GM19043 (cell line): ENCODE measurements at regions not wholly inside any gene's neighbourhood (a gene's known extent, or its start where the extent isn't known, plus 50 kb on each side); places are given as distances from the start of the nearest gene placed in this dataset.
"Not testable (repeated sequence)": the region's sequence is repeated elsewhere in the genome, so short reads cannot be mapped to it uniquely, and the experiment has no call there.

ENCODE experiments used
- ATAC-seq: cut with Tn5 transposase; IDR thresholded peaks from one replicate; pipeline ENCODE4 v1.9.1; 2021; ENCODE audit warnings: low read depth; ENCODE audit not compliant: unreplicated experiment

- ATAC-seq: no peak
These were observed 411.6 kb downstream of the RND3 start for GRCh38 chr2:150075831-150076230.

DNA sequence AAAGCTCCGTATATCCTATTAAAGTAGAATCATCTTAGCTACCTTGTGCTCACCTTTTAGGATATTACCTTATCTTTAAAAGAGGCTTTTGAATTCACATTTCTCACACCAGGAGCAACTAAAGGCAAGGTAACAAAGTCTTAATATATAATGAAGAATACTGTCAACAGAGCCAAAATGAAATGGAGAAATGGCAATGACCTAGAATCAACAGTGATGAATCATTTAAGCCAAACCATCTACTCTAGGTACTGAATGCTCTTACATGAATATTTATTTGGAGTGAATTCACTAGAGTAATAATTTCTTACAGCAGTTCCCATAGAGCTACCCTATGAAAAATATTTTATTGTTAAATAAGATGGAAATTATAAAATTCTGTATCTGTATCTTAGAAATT lies 421.0 kb downstream of the RND3 start:
- ATAC-seq: no peak

- no peak for ATAC-seq
These were observed 423.4 kb downstream of the RND3 start for GRCh38 chr2:150063931-150064548.

DNA sequence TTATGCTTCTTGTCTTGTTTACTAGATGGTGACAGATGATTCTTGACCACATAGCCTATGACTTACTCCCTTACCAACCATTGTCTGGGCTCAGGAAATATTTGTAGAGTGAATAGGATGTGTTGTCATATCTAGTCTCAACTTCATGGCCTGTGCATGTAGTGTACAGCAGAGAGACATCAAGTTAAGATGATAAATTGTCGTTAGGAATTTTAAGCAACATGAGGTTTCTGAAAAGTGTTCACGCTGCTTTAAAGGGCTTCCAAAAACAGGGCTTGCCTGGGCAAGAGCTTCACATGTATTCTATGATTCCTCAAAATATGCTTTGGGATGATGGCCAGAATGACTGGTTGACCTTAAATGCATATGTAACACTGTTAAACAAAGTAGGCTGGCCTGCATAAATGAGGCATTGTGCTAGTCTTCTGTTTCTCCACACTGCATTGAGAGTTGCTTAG lies 424.0 kb downstream of the RND3 start:
- no peak for ATAC-seq

- no peak for ATAC-seq
These were observed 425.1 kb downstream of the RND3 start for GRCh38 chr2:150062416-150062815.

- ATAC-seq: no peak
These were observed 427.1 kb downstream of the RND3 start for GRCh38 chr2:150060341-150060740.

- not testable (repeated sequence) for ATAC-seq
These were observed 427.8 kb downstream of the RND3 start for GRCh38 chr2:150059676-150060075.

DNA sequence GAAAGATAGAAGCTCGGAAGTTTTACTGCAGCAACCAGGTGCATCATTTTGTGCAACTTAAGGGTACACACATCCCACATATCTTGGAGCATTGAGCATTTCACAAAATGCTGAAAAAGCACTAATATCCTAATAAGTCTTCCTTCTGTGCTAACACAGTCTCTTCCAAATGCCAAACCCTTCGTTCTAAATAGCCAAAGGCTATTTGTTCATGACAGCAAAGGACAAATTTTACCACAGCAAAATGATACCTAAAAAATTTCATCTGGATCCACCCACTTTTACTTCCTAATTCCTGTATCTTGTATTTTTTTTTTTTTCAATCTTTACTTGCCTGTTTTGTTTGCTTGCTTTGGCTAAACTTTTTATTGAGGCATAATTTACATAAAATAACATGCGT lies 435.0 kb downstream of the RND3 start:
- no peak for ATAC-seq

- no peak for ATAC-seq
These were observed 436.5 kb downstream of the RND3 start for GRCh38 chr2:150051004-150051403.

DNA sequence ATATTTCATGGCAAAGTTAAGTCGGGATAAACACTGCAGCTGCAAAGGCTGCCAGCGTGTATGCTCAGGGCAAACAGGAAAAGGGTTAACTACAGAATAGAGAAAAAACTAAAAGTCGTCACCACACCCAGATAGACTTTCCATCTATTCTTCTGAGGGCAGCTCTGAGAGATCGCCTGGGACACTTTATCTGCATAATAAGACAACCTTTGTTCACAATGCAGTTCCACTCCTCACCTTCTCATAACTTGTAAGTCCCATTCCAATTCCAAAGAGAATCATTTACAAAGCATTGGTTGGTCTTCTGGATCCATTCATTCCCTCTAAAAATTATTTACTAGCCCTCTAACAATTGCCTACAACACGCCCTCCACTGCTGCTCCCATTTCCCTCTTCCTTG lies 437.4 kb downstream of the RND3 start:
- no peak for ATAC-seq

DNA sequence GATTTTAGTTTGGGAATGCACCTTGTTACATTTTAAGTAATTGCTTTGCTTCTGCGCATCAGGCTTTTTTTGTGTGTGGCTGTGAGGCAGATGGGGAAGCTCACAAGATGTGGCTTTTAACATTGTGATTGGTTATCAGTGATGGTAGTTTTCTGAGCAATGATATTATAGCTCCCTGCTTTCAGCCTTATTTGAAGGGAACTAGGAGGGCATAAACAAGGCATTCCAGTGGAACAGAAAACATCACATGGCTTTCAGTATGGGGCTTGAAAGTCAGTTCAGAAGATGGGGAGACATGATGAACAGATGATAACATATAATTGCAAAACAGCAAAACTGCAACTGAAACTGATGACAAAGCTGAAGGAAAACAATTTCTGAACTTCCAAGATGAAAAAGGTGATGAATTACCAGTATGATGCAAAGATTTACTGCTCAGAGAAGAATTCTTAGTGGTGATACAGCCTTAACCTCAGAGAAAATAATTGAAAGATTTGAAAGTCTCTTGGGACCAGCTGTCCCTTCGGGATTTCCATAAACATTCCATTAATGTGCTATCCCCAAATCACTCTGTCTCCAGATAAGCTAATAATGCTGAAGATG lies 439.7 kb downstream of the RND3 start:
- no peak for ATAC-seq

- ATAC-seq: no peak
These were observed 440.7 kb downstream of the RND3 start for GRCh38 chr2:150046810-150047209.

DNA sequence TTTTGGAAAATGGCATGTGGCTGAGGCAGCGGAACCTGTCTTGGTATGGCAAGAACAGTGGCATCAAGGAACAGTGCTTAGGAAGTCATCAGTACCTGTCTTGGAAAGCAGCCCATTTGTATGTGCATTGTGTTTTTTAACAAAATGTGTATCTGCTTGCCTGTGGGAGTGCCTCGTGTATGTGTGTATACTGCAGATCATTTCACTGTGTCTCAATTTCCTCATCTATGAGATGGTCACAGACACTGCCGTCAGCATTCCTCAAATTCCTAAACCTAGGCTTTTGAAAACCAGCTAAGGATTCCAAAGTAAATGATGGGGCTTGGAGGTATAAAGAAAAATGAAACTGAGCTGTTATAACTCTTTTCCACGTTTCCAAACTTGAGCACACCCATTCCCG lies 441.3 kb downstream of the RND3 start:
- ATAC-seq: no peak

DNA sequence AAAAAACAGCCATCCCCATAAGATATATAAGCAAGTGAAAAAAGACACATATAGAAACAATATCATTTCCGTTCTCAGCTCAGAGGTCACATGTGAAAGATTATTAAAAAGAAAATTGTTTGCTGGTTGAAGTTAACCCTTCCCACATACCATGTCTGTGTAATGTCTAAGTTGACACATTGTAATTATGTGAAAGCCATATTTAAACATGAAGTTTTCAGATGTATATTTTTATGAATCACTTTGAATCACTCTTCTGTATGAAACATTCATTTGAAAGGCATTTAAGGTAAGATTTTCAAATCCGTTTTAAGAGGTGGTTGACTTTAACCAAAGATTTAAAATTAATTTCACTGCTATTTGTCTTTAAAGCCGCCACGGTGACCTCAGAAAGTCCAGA lies 441.9 kb downstream of the RND3 start:
- no peak for ATAC-seq

GRCh38 chr2:150043172-150043500 lies 444.3 kb downstream of the RND3 start:
- ATAC-seq: no peak

DNA sequence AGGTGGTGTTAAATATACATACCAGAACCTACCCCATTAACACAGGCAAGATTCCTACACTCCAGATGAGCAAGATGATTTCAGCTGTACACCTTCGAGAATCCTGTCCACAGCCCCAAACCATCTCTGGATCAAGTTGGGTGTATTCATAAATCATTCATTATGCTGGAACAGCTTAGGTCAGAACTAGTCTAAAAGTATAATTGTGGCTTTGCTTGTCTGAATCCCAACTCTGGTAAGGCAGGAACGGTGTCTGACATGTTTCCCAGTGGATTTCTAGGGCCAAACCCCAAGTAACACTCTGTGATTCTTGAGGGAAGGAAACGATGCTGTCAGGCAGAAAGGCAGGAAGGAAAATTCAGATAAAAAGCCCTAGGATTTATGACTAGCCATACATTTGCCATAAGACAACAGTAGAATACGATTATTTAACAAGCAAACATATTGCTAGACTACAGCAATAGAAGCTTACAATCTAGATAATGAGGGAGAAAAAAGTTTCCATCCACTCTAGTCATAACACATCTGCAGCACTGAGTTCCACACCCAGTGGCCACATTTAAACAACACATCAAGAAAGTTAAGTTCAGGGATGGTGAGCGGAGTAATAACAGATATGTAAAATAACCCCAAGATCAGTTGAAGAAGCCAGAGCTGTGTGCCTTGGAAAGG lies 444.8 kb downstream of the RND3 start:
- ATAC-seq: no peak

DNA sequence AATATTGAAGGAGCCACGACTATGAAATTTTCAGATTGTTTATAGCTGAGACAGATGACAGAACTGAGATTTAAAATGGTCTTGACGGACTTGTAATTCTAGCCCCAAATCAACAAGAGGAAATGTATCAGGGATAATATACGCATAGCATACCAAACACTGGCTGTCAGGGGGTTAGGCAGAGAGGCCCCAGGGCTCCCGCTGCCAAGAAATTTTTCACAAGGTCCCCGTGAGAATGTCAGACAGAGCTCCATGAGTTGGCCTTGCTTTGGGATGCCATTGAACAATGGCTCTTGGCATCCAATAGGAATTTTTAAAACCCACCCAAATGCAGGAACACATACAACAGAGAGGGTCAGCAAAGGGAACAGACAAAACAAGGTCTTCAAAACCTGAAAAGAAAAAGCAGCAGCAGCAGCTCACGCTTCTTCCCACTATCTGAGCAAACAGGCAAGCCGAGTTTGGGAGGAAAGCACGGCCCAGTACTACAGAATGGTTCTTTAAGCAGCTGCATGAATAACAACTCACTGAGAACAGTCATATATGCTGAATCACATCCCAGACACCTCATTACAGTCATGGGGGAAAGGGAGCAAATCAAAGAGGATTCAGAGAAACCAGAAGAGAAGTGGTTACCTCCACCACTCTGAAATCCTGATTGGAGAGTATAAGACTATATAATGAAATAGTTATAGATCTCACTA lies 445.6 kb downstream of the RND3 start:
- no peak for ATAC-seq

DNA sequence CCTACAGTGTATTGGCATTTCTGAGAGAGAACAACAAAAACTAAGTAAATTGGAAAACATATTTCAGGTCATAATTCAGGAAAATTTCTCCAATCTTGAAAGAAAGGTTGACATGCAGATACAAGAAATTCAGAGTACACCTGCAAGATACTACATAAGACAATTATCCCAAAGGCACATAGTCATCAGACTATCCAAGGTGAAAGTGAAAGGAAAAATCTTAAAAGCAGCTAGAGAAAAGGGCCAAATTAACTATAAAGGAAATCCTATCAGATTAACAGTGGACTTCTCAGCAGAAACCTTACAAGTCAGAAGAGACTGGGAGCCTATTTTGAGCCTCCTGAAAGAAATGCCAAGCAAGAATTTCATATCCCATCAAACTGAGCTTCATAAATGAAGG lies 449.0 kb upstream of the MMADHC start:
- no peak for ATAC-seq

DNA sequence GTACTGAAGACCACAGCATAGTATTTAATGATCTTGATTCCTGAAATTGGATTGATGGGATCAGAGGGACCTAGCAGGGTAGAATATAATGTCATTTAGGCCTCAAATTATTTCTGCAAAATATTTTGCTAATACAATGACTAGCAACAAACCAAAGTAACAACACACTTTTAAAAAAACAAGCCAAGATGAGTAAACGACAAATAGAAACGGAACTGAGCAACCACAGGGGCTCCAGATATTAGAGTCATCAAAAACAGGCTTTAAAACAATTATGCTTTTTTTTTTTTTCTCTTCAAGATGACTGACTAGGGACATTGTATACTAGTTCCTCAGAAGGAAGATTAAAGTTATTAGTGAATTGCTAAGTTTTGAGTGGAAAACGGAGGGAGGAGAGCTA lies 447.1 kb upstream of the MMADHC start:
- ATAC-seq: no peak

DNA sequence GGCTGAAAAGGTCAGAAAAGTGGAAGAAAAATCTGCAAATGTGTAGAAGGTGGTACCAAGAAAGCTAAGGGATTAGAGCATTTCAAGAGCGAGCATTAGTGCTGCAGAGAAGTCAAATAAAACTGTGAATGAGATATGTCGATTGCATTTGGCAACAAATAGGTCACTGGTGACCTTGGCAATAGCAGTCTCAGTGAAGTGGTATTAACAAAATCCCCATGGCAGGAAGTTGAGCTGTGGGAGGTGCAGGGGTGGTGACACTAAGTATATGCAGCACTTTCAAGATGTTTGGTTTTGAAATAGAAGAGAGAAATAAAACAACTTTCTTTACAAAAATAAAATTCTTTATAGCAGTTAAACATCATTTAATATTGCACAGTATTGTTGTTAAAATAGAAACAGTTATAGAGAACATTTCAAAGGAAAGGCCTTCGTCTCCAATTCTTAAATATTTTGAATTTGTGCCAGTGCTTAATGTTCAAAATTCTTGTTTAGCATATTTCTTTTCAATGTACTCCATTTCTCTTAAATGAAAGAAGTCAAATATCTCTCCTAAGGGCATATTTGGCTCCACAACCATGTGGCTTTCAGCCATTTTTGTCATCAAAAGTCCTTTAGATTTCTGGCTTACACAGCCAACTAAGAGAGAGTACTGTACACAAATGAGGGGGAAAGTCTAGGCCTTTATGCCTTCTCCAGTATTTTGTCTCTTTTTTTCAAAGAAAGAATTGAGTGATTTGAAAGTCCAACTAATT lies 443.0 kb upstream of the MMADHC start:
- ATAC-seq: no peak

DNA sequence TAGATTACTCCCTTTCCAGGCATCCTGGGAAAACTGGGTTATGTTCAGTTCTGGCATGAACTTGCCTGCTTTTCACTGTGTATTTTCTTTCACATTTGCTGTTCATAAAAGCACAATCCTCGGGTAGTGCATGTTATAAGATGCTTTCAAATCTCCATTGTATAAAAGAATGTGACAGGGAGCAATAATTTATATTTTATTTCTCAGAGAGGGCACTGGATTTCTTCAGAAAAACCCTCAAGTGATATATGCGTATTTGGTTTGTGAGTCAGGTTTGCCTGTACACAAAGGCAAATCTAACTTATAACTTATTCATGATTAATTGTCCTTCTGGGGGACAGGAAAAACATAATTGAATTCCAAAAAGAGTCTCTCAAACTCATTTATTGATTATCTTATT lies 440.7 kb upstream of the MMADHC start:
- ATAC-seq: no peak
